RKO (cell line): ENCODE measurements at regions not wholly inside any gene's neighbourhood (a gene's known extent, or its start where the extent isn't known, plus 50 kb on each side); places are given as distances from the start of the nearest gene placed in this dataset.
A peak's percentile ranks its signal among the peaks of the same experiment; 100 is the strongest.

ENCODE experiments used
- DNase-seq: peaks from one replicate; pipeline ENCODE4 v3.0.0-alpha.2; 2016; ENCODE audit warnings: low spot score

DNA sequence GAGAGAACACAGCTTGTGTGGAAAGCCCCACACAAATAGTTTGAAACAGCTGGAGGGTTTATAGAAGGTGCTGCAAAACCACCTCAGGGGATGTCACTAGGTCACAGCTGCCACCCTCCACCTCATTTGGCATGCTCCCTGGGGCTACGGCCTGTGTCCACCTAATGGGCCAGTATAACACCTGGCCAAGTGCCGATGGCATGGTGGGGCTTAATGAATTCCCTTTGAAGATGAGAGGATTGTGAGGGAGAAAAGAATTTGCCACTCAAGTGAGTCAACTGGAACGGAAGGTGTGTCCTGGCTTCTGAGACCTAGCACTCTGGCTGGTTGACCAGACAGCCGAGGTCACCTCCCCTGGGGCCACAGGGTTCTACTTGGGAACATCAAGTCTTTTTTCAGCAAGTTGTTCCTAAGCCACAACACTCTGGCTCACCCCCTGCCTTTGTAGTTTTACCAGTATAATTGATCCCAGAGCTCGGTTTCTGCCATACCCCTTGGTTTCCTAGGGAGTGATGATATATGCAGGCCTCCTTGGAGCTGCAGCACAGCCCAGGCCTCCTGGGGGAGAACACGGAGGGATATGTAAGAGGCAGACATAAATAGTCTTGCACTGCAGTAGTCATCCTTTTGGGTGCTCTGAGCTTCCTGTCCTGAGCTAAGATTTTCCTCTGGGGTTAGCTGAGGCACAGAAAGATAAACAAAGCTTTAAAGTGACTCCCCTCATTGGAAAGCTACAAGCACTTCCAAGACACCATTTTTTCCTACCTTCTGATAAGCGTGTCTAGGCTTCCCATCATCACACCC is 178.2 kb upstream of the LPP start:
- DNase-seq: no peak

DNA sequence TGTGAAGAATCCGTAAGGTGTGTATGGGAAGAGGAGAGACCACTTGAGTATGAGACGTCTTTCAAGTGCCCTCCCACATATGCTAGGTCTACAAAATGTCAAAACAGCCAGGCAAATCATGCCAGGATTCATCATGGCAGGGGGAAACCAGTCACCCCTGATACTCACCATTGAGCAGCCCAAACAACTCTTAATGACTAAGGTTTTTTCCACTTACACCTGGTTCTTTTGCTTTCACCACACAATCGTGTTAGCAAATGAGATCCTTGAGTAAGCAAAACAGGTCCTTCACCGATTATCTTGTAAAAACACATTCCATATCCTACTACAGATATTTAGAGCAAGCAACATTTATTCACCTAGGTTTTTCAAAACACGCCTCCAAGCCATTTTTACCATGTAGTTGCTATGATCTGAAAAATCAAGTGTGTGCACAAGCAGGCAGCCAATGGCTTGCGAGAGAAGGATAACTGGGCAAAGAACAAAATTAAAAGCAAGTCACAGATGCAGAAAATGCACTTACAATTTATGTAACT is 177.5 kb upstream of the LPP start:
- no peak for DNase-seq

DNA sequence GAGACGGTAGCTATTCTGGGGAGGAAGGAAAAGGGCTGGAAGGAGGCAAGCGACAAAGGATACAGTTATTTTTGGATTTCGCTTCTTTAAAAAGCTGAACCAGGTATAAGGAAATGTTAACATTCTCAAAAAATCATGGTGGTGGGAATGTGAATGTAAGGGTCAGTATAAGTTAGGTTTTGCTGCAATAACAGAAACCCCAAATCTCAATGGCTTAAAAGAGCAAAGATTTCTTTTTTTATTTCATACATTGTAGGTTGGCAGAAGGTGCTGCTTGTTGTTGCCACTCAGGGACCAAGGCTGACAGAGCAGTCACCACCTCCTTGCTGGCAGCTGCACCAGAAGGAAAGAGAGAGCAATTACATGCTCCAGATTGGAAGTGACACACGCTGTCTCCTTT is 176.3 kb upstream of the LPP start:
- no peak for DNase-seq

DNA sequence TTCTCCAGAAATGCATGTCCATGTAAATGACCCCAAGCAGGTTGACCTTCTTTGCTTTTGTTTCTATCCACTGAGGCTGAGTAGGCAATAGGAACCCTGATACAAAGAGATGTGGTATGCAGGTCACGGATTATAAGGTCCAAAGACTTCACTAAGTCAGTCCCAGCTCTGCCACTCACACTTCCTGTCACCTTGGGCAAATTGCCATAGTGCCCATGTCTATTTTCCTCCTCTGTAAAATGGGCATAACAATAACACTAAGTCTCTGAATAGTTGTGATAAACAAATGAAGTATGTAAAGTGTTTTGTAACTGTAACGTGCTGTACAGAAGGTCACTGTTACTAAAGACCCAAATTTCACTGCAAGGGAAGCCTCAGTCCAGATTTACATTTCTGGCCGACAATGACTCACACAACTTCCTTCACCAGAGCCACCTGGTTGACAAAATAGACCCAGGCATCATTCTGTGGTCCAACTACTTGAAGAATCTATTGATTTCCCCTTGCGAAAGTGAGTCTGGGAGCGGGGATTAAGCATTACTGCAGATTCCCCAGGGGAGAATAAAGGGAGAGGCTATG is 175.4 kb upstream of the LPP start:
- no peak for DNase-seq

GRCh38 chr3:187979564-187979963 is 174.4 kb upstream of the LPP start:
- no peak for DNase-seq

DNA sequence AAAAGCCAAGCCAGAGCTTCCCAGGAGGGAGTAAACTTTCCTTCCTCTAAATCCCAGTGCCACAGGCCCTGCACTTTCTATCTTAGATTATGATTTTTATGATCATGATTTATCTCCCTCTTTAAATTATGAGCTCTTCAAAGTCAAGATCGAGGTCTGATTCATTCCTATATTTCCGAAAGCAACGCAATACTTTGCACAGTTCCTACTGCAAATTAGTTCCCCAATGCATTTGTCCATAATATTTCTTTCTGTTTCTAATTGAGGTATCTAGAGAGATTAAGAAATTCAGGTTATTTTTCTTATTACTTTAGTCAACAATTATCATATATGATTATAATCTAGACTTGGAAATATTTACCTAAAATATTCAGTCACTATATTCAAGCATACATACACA is 173.1 kb upstream of the LPP start:
- DNase-seq: no peak

DNA sequence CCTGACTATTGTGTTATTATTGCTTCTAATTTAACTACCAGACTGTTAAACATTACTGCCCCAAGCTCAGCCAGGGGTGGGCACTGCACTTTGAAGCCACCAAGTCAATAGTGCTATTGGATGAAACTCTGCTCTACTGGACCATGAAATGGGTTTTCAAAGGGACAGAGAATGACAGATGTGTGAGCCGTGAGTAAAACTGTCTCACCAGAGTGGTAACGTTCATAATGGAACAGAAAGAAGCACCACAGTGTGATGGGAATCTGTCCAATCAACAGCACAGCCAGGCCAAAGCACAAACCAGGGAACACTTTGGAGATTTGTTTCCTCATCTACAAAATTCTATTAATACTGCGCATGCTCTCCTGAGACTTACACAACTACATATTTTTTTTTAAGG is 171.8 kb upstream of the LPP start:
- no peak for DNase-seq

DNA sequence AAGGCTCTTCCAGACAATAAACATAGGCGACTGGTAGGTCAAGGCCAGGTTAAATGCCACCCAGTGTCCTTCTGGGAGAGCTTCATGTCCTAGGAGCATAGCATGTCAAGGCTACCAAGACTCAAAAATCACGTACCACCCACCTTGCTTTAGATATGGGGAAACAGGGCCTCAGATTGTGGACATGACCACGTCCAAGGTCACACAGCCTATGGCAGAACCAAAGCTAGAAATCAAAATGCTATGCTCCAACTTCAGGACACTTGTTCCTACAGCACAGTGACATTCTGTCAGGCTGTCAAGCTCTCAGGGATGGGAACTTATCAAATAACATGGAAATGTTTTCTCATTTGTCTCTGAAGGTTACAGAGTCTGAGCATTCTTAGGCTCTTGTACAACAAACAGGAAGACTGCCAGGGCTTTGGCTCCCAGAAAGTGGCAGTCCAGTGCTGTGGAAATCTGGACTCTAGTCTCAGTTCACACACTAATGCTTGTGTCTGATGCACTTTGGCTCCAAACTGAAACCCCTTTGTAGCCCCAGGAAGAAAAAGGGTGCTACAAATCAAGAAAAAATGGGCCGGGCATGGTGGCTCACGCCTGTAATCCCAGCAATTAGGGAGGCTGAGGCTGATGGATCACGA is 170.4 kb upstream of the LPP start:
- no peak for DNase-seq

GRCh38 chr3:187985647-187986046 is 168.3 kb upstream of the LPP start:
- no peak for DNase-seq

- peak; percentile 97 for DNase-seq
Observed at GRCh38 chr3:187986514-187986934, 167.4 kb upstream of the LPP start.

- no peak for DNase-seq
Observed at GRCh38 chr3:187987187-187987586, 166.8 kb upstream of the LPP start.

DNA sequence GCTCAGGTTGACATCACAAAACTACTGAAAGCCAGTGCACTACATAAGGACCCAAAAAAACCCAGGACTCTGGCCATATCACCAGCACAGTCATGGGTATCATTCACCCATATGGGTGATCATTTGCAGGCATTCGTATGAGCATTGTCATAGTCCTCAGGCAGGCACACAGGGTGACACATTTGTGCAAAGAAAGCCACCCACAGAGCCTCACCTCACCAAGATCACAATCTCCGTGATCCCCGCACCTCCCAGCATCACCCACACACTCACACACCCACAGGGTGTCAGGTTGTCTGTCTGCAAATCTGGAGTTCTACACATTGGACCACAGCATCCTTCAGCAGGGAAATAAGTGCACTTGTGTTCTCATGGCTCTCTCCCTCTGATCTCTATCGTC is 166.0 kb upstream of the LPP start:
- DNase-seq: no peak

- DNase-seq: no peak
Observed at GRCh38 chr3:187989575-187990153, 164.3 kb upstream of the LPP start.

- no peak for DNase-seq
Observed at GRCh38 chr3:187992609-187993008, 161.3 kb upstream of the LPP start.

- no peak for DNase-seq
Observed at GRCh38 chr3:187994221-187995042, 159.5 kb upstream of the LPP start.

DNA sequence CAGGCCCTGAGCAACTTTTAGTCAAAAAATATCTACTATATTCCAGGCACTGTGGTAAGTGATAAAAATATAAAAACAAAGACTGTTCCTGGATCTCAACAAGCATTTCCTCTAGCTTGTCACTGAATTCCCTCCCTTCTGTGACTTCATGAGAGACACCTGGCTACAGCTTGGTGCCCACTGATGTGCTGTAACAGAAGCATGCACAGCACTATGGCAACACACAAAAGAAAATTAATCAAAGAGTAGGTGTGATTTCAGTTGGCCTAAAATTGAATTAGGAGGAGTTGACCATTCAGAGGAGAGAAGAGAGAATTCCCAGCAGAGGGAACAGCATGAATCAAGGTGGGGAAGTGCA is 158.9 kb upstream of the LPP start:
- no peak for DNase-seq

- DNase-seq: no peak
Observed at GRCh38 chr3:187995667-187996066, 158.3 kb upstream of the LPP start.

- DNase-seq: no peak
Observed at GRCh38 chr3:187996609-187997008, 157.3 kb upstream of the LPP start.

DNA sequence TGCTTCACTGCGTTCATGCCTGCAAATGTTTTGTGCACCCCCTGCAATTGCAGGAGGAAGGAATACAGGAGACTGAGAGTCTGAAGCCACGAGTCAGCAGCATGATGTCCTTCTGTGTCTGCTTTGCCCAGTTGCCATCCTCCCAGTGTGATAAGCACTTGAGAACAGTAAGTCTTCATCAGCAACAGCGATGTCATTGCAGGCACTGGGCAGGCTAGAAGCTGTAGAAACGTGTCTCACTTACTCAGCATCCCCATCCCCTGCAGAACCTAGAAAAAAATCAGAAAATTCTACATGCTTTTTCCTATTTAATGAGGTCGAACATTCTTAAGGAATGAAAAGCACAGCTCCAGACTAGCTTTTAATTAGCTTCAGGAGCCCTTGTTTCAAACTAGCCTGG is 156.5 kb upstream of the LPP start:
- DNase-seq: peak; percentile 15

DNA sequence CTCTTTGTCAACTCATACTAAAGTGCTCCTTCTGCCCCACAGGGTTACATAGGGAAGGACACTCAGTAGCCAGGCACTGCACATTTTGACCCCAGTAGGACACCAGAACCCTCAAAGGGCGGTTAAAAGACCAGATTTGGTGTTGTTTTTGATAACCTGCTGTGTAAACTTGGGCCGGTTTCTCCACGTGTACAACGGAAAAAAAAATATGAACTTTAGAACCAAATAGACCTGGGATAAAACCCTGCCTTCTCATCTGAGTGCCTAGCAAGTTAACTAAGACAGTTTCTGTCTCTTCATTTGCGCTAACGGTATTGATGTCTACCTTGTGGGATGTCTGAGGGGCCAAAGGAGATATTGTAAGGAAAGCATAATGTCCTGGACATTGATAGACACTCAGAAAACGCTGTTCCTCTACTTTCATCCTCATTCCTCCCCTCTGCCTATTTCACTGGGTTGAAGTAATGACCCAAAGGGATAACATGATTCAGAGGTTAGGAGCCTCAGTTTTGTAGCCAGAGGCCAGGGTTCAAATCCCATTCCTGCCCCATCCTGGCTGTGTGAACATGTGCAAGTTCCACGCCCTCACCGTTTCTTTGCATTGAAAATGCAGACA is 155.9 kb upstream of the LPP start:
- DNase-seq: no peak

DNA sequence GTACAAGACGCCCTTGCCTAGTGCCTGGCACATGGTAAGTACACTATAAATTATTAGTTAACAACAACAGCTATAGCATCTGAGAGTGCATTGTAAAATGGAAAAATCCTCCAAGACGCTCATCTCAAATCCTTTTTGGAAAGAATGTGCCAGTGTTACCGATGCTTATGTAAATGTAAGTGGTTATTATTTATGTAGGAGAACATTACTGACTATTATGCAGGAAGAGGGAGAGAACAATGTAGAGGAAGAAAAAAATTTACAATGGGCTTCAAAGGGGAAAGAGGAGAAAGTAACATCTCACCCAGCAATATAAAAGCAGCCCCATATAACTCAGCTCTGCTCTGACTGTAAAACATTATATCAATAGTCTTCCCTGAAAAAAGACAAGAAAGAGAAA is 155.3 kb upstream of the LPP start:
- DNase-seq: no peak

DNA sequence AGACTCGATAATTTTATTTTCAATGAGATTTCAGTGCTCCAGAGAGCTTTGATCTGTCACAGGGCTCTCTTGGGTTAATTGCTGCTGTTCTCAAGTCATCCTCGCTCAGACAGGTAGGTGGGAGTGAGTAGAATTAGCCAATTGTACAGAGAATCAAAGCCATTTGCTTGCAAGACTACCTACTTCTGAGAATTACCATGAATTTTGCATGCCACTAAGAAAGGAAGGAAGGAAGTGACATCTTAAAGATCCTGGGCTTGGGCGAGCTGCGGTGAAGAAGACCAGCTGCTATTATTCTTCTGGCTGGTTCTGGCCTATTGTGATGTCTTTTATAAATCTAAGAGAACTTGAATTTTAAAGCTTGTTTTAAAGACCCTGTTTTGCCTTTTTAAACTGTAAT is 154.1 kb upstream of the LPP start:
- no peak for DNase-seq
